DND-41 (cell line): ENCODE measurements at regions not wholly inside any gene's neighbourhood (a gene's known extent, or its start where the extent isn't known, plus 50 kb on each side); places are given as distances from the start of the nearest gene placed in this dataset.

Experiments
- EZH2 ChIP-seq: IDR thresholded peaks from 3 replicates; pipeline ENCODE4 v1.6.1; 2012; ENCODE audit warnings: borderline replicate concordance, low read depth, mild to moderate bottlenecking, moderate library complexity, low read length, inconsistent platforms; ENCODE audit not compliant: severe bottlenecking
- TF ChIP-seq, protein P1 (sequence below): IDR thresholded peaks from 2 replicates; pipeline ENCODE4 v1.5.1; 2012; ENCODE audit warnings: borderline replicate concordance, low read length, moderate library complexity, mild to moderate bottlenecking; ENCODE audit not compliant: poor library complexity, severe bottlenecking; ENCODE audit errors: extremely low read depth

DNA sequence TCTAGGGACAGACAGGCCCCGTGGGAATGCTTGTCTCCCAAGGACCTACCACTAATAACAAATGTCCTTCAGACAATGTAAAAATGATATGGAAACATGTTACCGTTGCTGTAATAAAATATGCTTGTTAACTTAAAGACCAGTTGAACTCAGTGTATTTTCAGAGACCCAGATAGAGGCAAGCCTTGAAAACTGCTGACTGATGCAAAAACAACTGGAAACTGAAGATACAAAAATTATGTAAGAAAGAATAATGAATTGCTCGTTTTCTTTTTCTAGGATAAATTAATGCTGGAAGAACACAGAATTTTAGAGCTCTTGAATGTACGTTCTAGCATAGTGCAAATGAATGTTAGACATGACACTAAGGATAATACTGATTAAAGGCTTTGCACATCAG is 311.5 kb upstream of the MAN1A1 start:
- TF ChIP-seq, protein P1, sequence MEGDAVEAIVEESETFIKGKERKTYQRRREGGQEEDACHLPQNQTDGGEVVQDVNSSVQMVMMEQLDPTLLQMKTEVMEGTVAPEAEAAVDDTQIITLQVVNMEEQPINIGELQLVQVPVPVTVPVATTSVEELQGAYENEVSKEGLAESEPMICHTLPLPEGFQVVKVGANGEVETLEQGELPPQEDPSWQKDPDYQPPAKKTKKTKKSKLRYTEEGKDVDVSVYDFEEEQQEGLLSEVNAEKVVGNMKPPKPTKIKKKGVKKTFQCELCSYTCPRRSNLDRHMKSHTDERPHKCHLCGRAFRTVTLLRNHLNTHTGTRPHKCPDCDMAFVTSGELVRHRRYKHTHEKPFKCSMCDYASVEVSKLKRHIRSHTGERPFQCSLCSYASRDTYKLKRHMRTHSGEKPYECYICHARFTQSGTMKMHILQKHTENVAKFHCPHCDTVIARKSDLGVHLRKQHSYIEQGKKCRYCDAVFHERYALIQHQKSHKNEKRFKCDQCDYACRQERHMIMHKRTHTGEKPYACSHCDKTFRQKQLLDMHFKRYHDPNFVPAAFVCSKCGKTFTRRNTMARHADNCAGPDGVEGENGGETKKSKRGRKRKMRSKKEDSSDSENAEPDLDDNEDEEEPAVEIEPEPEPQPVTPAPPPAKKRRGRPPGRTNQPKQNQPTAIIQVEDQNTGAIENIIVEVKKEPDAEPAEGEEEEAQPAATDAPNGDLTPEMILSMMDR = no peak
- TF ChIP-seq EZH2 = no peak
